ENCODE measurements at regions not wholly inside any gene's neighbourhood (a gene's known extent, or its start where the extent isn't known, plus 50 kb on each side); places are given as distances from the start of the nearest gene placed in this dataset.

- H3K4me3 ChIP-seq (ENCODE audit: low read length), result no peak overlapping the region
- H3K9me3 ChIP-seq (ENCODE audit: control insufficient read depth, low read depth, low read length), result no peaks in the 10 kb centered on the region
- no peaks in the 10 kb centered on the region for H3K36me3 ChIP-seq (ENCODE audit: control insufficient read depth, low read depth, low read length)
- peaks cover 5% of the 10 kb centered on the region for H3K4me1 ChIP-seq (ENCODE audit: control insufficient read depth, low read depth, low read length)
- H3K9ac ChIP-seq (ENCODE audit: low read length), result no peak overlapping the region
- H3K27me3 ChIP-seq (ENCODE audit: control insufficient read depth, insufficient read depth, low read length), result no peaks in the 10 kb centered on the region
- H3K27ac ChIP-seq (ENCODE audit: low read length), result no peak overlapping the region
Observed at GRCh38 chr4:18403327-18403726, 381.8 kb upstream of the LCORL start.

GRCh38 chr4:18401868-18402267 is 380.3 kb upstream of the LCORL start:
- Histone ChIP-seq H3K27ac (ENCODE audit: low read length) (no peak overlapping the region), H3K4me3 (ENCODE audit: low read length) (no peak overlapping the region), H3K27me3 (ENCODE audit: control insufficient read depth, insufficient read depth, low read length) (no peaks in the 10 kb centered on the region), H3K9ac (ENCODE audit: low read length) (no peak overlapping the region), H3K9me3 (ENCODE audit: control insufficient read depth, low read depth, low read length) (no peaks in the 10 kb centered on the region), H3K4me1 (ENCODE audit: control insufficient read depth, low read depth, low read length) (peaks cover 5% of the 10 kb centered on the region), H3K36me3 (ENCODE audit: control insufficient read depth, low read depth, low read length) (no peaks in the 10 kb centered on the region)

DNA sequence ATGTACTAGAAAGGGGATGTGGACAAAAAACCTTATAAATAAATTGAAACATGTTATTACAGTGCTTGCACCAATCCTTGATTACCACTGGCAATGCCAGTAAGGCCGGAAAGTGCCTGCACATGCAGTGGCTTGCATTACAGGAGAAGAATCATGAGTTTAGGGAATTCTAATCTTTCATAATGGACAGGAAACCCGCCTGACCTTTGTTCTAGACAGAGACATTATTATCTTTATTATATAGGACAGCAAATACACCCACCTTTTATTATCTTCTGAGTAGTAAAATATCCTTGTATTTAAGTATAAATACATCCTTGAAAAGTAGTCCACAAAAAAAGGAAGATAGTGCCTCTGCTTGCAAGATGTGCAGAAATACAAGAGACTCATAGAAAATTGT is 379.9 kb upstream of the LCORL start:
- Histone ChIP-seq H3K4me1 (ENCODE audit: control insufficient read depth, low read depth, low read length) (peaks cover 5% of the 10 kb centered on the region), H3K4me3 (ENCODE audit: low read length) (no peak overlapping the region), H3K27me3 (ENCODE audit: control insufficient read depth, insufficient read depth, low read length) (no peaks in the 10 kb centered on the region), H3K36me3 (ENCODE audit: control insufficient read depth, low read depth, low read length) (no peaks in the 10 kb centered on the region), H3K9ac (ENCODE audit: low read length) (no peak overlapping the region), H3K27ac (ENCODE audit: low read length) (no peak overlapping the region), H3K9me3 (ENCODE audit: control insufficient read depth, low read depth, low read length) (no peaks in the 10 kb centered on the region)

- Histone ChIP-seq H3K27me3 (ENCODE audit: control insufficient read depth, insufficient read depth, low read length) (no peaks in the 10 kb centered on the region), H3K4me1 (ENCODE audit: control insufficient read depth, low read depth, low read length) (peaks cover 5% of the 10 kb centered on the region), H3K9me3 (ENCODE audit: control insufficient read depth, low read depth, low read length) (no peaks in the 10 kb centered on the region), H3K36me3 (ENCODE audit: control insufficient read depth, low read depth, low read length) (no peaks in the 10 kb centered on the region), H3K27ac (ENCODE audit: low read length) (no peak overlapping the region), H3K4me3 (ENCODE audit: low read length) (no peak overlapping the region), H3K9ac (ENCODE audit: low read length) (no peak overlapping the region)
Observed at GRCh38 chr4:18398661-18399060, 377.1 kb upstream of the LCORL start.

DNA sequence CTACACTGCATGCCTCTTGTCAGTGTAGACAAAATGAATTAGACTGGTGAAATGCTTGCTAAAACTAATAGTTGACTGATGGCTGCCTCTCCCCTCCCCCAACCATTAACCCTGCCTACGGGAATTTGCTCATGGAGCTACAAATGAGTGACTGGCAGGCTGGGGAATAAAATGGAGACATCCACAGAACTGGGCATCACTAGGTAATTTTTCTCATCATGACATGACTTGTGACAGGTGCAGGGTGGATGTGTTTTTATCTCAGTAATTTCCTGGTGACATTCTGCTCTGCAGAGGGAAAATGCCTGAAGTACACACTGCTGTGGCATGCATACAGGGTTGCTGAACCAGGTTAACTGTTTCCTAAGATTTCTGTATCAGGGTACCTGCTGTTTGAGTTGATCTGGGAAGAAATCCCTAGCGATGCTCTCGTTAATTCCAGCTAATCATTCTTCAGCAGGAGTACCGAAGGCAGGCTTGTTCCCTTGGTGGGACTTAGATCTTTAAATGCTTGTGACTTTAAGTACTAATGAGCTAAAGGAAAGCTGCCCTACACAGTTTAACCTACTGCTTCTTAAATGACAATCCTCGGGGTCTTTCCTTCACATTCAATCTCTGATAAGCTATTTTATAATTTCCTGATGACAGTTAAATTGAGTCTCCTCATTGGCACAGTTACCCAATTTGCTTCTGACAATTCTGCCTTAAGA is 376.3 kb upstream of the LCORL start:
- H3K27ac ChIP-seq (ENCODE audit: low read length), result no peak overlapping the region
- no peak overlapping the region for H3K9ac ChIP-seq (ENCODE audit: low read length)
- H3K4me3 ChIP-seq (ENCODE audit: low read length), result no peak overlapping the region
- H3K9me3 ChIP-seq (ENCODE audit: control insufficient read depth, low read depth, low read length), result no peaks in the 10 kb centered on the region
- no peaks in the 10 kb centered on the region for H3K27me3 ChIP-seq (ENCODE audit: control insufficient read depth, insufficient read depth, low read length)
- no peaks in the 10 kb centered on the region for H3K36me3 ChIP-seq (ENCODE audit: control insufficient read depth, low read depth, low read length)
- H3K4me1 ChIP-seq (ENCODE audit: control insufficient read depth, low read depth, low read length), result peaks cover 5% of the 10 kb centered on the region

GRCh38 chr4:18394656-18395055 is 373.1 kb upstream of the LCORL start:
- no peak overlapping the region for H3K27ac ChIP-seq (ENCODE audit: low read length)
- H3K9ac ChIP-seq (ENCODE audit: low read length), result no peak overlapping the region
- no peaks in the 10 kb centered on the region for H3K9me3 ChIP-seq (ENCODE audit: control insufficient read depth, low read depth, low read length)
- H3K27me3 ChIP-seq (ENCODE audit: control insufficient read depth, insufficient read depth, low read length), result no peaks in the 10 kb centered on the region
- H3K4me1 ChIP-seq (ENCODE audit: control insufficient read depth, low read depth, low read length), result peaks cover 5% of the 10 kb centered on the region
- H3K36me3 ChIP-seq (ENCODE audit: control insufficient read depth, low read depth, low read length), result no peaks in the 10 kb centered on the region
- H3K4me3 ChIP-seq (ENCODE audit: low read length), result no peak overlapping the region

GRCh38 chr4:18391354-18391728 is 369.8 kb upstream of the LCORL start:
- no peak overlapping the region for H3K4me3 ChIP-seq (ENCODE audit: low read length)
- no peaks in the 10 kb centered on the region for H3K27me3 ChIP-seq (ENCODE audit: control insufficient read depth, insufficient read depth, low read length)
- H3K4me1 ChIP-seq (ENCODE audit: control insufficient read depth, low read depth, low read length), result no peaks in the 10 kb centered on the region
- no peak overlapping the region for H3K27ac ChIP-seq (ENCODE audit: low read length)
- no peaks in the 10 kb centered on the region for H3K36me3 ChIP-seq (ENCODE audit: control insufficient read depth, low read depth, low read length)
- H3K9ac ChIP-seq (ENCODE audit: low read length), result no peak overlapping the region
- no peaks in the 10 kb centered on the region for H3K9me3 ChIP-seq (ENCODE audit: control insufficient read depth, low read depth, low read length)

DNA sequence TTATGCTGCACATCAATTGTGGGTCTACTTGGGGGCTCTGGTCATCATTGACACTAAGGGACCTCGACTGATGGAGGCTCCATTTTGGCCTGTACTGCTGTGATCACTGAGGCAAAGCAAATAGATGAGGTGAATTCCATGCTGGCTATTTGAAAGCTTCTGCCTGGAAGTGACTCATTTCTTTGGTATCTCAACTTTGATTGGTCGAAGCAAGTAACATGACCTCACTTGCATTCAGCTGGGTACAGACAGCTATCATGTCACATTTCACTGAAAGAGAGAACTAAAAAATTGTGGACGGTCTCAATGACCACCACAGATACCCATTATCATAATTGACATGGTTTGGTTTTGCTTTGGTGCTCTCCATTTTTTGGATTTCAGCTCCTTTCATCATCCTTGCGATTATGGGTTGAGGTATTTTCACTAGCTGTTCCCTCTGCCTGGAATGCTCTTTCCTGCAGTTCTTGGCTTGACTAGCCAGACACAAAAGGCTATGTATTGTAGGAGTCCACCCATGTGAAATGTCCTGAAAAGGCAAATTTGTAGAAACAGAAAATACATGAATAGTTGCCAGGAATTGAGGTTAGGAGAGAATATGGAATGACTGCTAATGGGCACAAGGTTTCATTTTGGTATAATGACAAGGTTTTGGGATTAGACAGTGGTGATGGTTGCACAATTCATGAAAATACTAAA is 369.2 kb upstream of the LCORL start:
- no peaks in the 10 kb centered on the region for H3K27me3 ChIP-seq (ENCODE audit: control insufficient read depth, insufficient read depth, low read length)
- H3K4me3 ChIP-seq (ENCODE audit: low read length), result no peak overlapping the region
- no peaks in the 10 kb centered on the region for H3K9me3 ChIP-seq (ENCODE audit: control insufficient read depth, low read depth, low read length)
- H3K27ac ChIP-seq (ENCODE audit: low read length), result no peak overlapping the region
- no peaks in the 10 kb centered on the region for H3K36me3 ChIP-seq (ENCODE audit: control insufficient read depth, low read depth, low read length)
- H3K9ac ChIP-seq (ENCODE audit: low read length), result no peak overlapping the region
- H3K4me1 ChIP-seq (ENCODE audit: control insufficient read depth, low read depth, low read length), result no peaks in the 10 kb centered on the region

DNA sequence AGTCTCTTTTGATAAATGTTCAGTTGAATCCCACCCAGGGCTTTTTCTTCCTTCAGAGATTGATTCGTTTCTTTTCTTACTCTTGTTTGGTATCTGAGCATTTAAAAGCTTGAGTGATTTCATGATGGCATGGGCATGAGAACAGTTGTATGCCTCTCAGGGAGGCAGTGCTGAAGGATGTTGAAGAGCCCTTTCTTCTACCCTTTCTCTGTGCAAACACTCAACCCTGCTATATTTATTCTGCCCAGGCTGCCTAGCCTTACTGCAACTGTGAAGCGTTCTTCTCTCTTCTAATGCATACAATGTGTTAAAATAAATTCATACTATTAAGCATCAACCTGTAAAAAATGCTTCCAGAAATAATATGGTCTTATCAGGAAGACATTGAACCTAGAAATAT is 367.6 kb upstream of the LCORL start:
- H3K27me3 ChIP-seq (ENCODE audit: control insufficient read depth, insufficient read depth, low read length), result no peaks in the 10 kb centered on the region
- no peak overlapping the region for H3K4me3 ChIP-seq (ENCODE audit: low read length)
- no peaks in the 10 kb centered on the region for H3K9me3 ChIP-seq (ENCODE audit: control insufficient read depth, low read depth, low read length)
- H3K27ac ChIP-seq (ENCODE audit: low read length), result no peak overlapping the region
- no peaks in the 10 kb centered on the region for H3K4me1 ChIP-seq (ENCODE audit: control insufficient read depth, low read depth, low read length)
- H3K36me3 ChIP-seq (ENCODE audit: control insufficient read depth, low read depth, low read length), result no peaks in the 10 kb centered on the region
- no peak overlapping the region for H3K9ac ChIP-seq (ENCODE audit: low read length)

GRCh38 chr4:18388039-18388438 is 366.5 kb upstream of the LCORL start:
- Histone ChIP-seq H3K36me3 (ENCODE audit: control insufficient read depth, low read depth, low read length) (no peaks in the 10 kb centered on the region), H3K27me3 (ENCODE audit: control insufficient read depth, insufficient read depth, low read length) (no peaks in the 10 kb centered on the region), H3K4me1 (ENCODE audit: control insufficient read depth, low read depth, low read length) (no peaks in the 10 kb centered on the region), H3K9ac (ENCODE audit: low read length) (no peak overlapping the region), H3K27ac (ENCODE audit: low read length) (no peak overlapping the region), H3K9me3 (ENCODE audit: control insufficient read depth, low read depth, low read length) (no peaks in the 10 kb centered on the region), H3K4me3 (ENCODE audit: low read length) (no peak overlapping the region)

DNA sequence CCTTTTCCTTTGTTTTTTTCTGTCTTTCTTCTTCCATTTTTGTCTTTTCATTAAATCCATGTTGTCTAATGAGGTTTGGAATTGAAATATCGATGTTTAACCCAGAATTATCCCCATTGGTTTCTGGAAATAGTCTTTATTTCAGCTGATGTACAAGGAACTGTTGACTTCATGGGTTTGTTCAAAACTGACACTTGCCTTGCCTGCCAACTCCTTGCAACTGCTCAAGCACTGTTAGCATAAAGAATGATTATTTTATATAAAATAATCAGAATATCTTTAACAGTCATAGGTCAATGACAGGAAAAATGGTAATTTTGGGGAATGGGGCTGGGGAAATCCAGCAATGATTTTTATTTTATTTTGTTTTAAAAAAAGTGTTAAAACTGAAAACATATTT is 359.6 kb upstream of the LCORL start:
- H3K27me3 ChIP-seq (ENCODE audit: control insufficient read depth, insufficient read depth, low read length), result peaks cover 6% of the 10 kb centered on the region
- H3K9me3 ChIP-seq (ENCODE audit: control insufficient read depth, low read depth, low read length), result no peaks in the 10 kb centered on the region
- H3K9ac ChIP-seq (ENCODE audit: low read length), result no peak overlapping the region
- no peak overlapping the region for H3K27ac ChIP-seq (ENCODE audit: low read length)
- no peaks in the 10 kb centered on the region for H3K36me3 ChIP-seq (ENCODE audit: control insufficient read depth, low read depth, low read length)
- H3K4me1 ChIP-seq (ENCODE audit: control insufficient read depth, low read depth, low read length), result no peaks in the 10 kb centered on the region
- no peak overlapping the region for H3K4me3 ChIP-seq (ENCODE audit: low read length)

GRCh38 chr4:18369561-18369960 is 348.0 kb upstream of the LCORL start:
- Histone ChIP-seq H3K27me3 (ENCODE audit: control insufficient read depth, insufficient read depth, low read length) (no peaks in the 10 kb centered on the region), H3K4me3 (ENCODE audit: low read length) (no peak overlapping the region), H3K9me3 (ENCODE audit: control insufficient read depth, low read depth, low read length) (no peaks in the 10 kb centered on the region), H3K36me3 (ENCODE audit: control insufficient read depth, low read depth, low read length) (no peaks in the 10 kb centered on the region), H3K27ac (ENCODE audit: low read length) (no peak overlapping the region), H3K9ac (ENCODE audit: low read length) (no peak overlapping the region), H3K4me1 (ENCODE audit: control insufficient read depth, low read depth, low read length) (no peaks in the 10 kb centered on the region)

All from iPS-18a (cell line).